DMS153 treated with DMSO at 0.1 percent for 48 hours (cell line): ENCODE measurements at regions not wholly inside any gene's neighbourhood (a gene's known extent, or its start where the extent isn't known, plus 50 kb on each side); places are given as distances from the start of the nearest gene placed in this dataset.

ENCODE experiments used
- DNase-seq: peaks from one replicate; lab custom pipeline; 2025; ENCODE audit not compliant: unreplicated experiment; lab: John Stamatoyannopoulos, UW

GRCh38 chr11:127470306-127470884, 469.8 kb upstream of the KIRREL3 start:
- no peak for DNase-seq

GRCh38 chr11:127464325-127464724, 463.8 kb upstream of the KIRREL3 start:
- DNase-seq = no peak

GRCh38 chr11:127462065-127462344, 461.4 kb upstream of the KIRREL3 start:
- DNase-seq = no peak

- no peak for DNase-seq
Measured at GRCh38 chr11:127461241-127462064, 460.9 kb upstream of the KIRREL3 start.

- no peak for DNase-seq
Measured at GRCh38 chr11:127458561-127458960, 458.0 kb upstream of the KIRREL3 start.

- peak; percentile 87 for DNase-seq
Measured at GRCh38 chr11:127454856-127455255, 454.3 kb upstream of the KIRREL3 start.

- no peak for DNase-seq
Measured at GRCh38 chr11:127452533-127452932, 452.0 kb upstream of the KIRREL3 start.

GRCh38 chr11:127451861-127452260, 451.3 kb upstream of the KIRREL3 start:
- no peak for DNase-seq

- no peak for DNase-seq
Measured at GRCh38 chr11:127448101-127448500, 447.5 kb upstream of the KIRREL3 start.

- DNase-seq = no peak
Measured at GRCh38 chr11:127445476-127445875, 444.9 kb upstream of the KIRREL3 start.

- DNase-seq = no peak
Measured at GRCh38 chr11:127443297-127443696, 442.7 kb upstream of the KIRREL3 start.

GRCh38 chr11:127440616-127441015, 440.0 kb upstream of the KIRREL3 start:
- DNase-seq = no peak

- DNase-seq = no peak
Measured at GRCh38 chr11:127425281-127425680, 424.7 kb upstream of the KIRREL3 start.

GRCh38 chr11:127424661-127425060, 424.1 kb upstream of the KIRREL3 start:
- no peak for DNase-seq

GRCh38 chr11:127420139-127420538, 419.6 kb upstream of the KIRREL3 start:
- DNase-seq = no peak

- no peak for DNase-seq
Measured at GRCh38 chr11:127412722-127413380, 412.3 kb upstream of the KIRREL3 start.

GRCh38 chr11:127412234-127412633, 411.7 kb upstream of the KIRREL3 start:
- no peak for DNase-seq

- no peak for DNase-seq
Measured at GRCh38 chr11:127411283-127411682, 410.7 kb upstream of the KIRREL3 start.

GRCh38 chr11:127395034-127395433, 394.5 kb upstream of the KIRREL3 start:
- no peak for DNase-seq

- DNase-seq = no peak
Measured at GRCh38 chr11:127393460-127393997, 393.0 kb upstream of the KIRREL3 start.

GRCh38 chr11:127392575-127392974, 392.0 kb upstream of the KIRREL3 start:
- DNase-seq = no peak

GRCh38 chr11:127390465-127390864, 389.9 kb upstream of the KIRREL3 start:
- no peak for DNase-seq
